H54 (cell line): ENCODE measurements at regions not wholly inside any gene's neighbourhood (a gene's known extent, or its start where the extent isn't known, plus 50 kb on each side); places are given as distances from the start of the nearest gene placed in this dataset.
"Not testable (repeated sequence)": the region's sequence is repeated elsewhere in the genome, so short reads cannot be mapped to it uniquely, and the experiment has no call there.

Source experiments
- DNase-seq: peaks from one replicate; pipeline ENCODE4 v3.0.0; 2011; ENCODE audit warnings: low spot score, mixed read lengths; ENCODE audit not compliant: insufficient read length
- FAIRE-seq: peaks from 3 replicates; lab custom pipeline; 2011; peaks lifted over from hg19 to GRCh38; lab: Jason Lieb, UNC
- POLR2A ChIP-seq: IDR thresholded peaks from 2 replicates; pipeline ENCODE4 v1.6.1; 2011; ENCODE audit warnings: low read depth, mild to moderate bottlenecking, low read length

DNA sequence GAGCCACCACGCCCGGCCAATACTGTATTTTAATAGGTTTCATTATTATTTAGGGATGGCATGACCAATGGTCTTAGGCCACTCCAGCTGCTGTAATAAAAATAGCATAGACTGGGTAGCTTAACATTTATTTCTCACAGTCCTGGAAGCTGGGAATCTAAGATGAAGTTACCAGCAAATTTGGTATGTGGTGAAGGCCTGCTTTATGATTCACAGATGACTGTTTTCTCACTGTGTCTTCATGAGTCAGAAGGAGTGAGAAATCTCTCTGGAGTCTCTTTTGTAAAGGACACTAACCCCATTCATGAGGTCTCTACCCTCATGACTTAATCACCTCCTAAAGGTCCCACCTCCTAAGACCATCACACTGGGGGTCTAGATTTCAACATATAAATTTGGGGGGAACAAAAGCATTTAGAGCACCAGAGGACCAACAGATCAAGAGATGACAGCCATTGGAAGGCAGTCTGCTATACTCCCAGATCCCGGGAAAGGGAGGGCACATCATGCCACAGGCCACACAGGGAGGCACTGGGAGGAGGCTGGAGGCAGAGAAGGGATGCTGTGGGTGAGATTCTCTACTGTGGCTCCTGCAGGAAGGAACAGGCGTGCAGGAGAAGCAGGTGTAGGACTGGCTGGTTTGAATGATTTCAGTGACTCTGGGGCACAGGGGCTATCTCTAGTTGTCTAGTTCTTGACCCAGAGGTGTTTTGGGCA, 335.8 kb upstream of the SFRP2 start:
- DNase-seq (no peak), FAIRE-seq (no peak)
- TF ChIP-seq POLR2A: no peak

DNA sequence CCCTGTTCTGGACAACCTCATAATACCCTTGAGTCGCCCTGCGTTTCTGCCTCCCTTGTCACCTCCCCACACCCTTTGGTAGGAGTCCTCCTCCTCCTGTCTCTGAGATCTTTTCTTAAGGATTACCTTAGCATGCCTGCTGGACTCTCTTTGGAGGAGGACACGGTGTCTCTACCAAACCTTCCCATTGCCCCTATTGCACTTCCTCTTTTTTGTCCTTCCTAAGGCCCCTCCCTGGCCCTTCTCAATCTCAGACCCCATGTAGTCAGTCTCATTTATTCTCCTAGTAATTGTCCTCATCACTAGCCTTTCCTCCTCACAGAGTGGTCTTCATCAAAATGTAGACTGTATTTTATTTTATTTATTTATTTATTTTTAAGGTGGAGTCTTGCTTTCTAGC, 335.0 kb upstream of the SFRP2 start:
- TF ChIP-seq POLR2A: no peak
- FAIRE-seq: no peak
- DNase-seq: no peak

DNA sequence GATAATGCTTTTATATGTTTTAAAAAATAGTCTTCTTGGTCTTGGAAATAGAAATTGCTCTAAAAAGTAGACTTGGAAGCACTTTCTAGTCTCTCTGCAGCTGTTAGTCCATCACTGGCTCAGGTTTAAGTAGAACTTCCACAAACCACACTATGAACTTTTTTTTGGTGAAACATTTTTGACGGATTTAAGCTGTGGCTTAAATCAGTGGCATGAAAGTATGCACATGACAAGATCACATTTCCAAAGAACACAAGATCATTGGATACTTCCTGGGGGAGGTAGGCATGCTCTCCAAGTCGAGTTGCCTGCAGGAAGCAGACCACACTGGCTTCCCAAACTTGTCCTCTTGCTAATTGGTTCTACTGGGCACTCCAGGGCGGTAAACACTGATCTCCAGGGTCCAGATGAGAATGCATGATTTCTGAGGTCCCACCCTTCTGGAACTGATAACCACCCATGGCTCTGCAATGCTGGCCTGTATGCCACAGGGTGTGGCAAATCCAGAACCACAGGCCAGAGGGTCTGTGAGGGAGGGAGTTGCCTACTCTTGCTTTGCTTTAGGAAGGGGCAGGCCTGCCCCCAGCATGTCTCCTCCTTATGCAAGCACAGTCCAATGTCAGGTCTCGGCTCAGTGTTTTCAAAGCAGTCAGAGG, 331.9 kb upstream of the SFRP2 start:
- FAIRE-seq: no peak
- TF ChIP-seq POLR2A: no peak
- no peak for DNase-seq

DNA sequence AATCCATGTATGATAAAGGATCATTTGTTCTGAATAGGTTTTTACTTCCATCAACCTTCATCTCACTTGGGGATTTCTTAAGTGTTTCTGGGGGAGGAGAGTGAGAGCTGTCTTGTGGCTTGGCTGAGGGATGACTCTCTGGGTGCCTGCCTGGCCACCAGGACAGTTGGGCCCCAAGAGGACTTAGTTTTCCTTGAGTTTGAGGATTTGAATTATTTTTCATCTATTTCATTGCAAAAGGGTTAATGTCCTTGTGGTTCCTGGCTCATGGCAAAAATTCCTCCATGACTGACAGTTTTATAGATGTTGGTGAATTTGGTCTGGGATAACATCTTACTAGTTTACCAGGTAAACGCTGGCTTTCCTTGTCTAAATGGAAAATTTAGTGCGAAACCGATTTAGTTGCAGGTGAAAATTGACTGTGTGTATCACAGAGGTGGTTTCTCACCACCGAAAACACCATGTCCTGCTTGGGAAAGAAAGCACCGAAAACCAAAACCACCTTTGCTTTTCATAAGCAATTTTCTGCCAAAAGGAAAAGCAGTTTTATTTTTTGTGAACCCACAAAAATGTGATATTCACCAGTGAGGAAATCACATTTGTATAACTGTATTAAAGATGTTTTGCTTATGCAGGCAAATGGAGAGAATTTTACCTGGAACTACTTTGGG, 331.3 kb upstream of the SFRP2 start:
- no peak for TF ChIP-seq POLR2A
- DNase-seq: no peak
- FAIRE-seq: no peak

DNA sequence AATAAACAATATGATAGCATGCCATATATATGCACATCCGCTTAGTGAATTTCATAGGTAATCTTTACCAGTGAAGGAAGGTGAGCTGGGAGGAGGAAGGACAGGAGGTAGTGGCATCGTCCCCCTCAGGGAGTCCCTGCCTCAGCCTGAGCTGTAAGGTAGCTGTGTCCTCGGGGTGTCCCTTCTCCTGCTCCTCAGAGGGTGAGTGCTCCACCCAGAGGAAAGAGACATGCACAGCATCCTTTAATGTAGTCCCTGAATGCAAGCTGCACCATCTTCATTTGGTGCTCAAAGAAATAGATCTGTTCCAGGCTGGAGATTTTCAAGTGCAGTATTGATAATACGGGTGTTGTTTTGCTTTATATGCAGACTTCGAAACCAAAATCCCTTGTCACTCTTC, 330.4 kb upstream of the SFRP2 start:
- DNase-seq: no peak
- FAIRE-seq: no peak
- no peak for TF ChIP-seq POLR2A

DNA sequence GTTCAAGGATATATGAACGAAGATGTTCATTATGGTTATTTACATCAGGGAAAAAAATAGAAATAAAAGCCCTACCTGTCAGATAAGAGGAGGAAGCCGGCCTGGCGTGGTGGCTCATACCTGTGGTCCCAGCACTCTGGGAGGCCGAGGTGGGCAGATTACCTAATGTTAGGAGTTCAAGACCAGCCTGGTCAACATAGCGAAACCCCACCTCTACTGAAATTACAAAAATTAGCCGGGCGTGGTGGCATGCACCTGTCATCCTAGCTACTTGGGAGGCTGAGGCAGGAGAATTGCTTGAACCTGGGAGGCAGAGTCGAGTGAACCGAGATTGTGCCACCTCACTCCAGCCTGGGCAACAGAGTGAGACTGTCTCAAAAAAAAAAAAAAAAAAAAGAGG, 328.8 kb upstream of the SFRP2 start:
- not testable (repeated sequence) for FAIRE-seq, DNase-seq

DNA sequence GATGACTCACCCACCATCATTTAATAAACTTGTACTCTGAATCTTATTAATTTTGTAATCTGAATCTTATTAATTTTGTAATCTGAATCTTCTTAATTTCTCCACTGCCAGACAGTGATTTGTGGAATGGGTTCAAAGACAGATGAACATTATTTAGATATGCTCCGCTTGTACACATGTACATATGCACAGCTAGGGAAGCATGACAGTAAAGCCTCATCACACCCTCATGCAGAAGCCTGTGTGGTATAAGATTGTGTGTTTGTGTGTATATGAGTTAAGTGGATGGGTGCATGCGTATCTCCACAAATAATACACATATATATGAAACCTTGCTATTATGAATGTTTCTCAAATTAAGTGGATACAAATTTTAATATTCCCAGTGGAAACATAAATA, 318.5 kb upstream of the SFRP2 start:
- TF ChIP-seq POLR2A: no peak
- FAIRE-seq: no peak
- no peak for DNase-seq

DNA sequence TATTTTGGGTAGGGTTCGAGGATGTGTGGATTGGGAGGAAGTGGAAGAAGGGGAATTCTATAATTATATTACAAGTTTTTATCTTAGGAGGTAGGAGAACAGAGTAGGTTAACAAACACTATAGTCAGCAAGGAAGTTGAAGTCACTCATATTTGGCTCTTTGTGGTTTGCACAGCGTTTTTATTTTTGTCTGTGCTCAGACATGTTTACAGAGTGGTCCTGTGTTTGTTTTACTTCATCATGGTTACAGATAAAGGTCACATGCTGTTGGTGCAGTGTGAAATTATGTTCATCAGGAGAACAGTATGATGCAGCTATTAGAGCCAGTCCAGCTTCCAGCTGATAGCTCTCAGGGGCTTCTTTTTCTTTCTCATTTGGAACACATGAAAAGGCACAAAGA, 299.9 kb upstream of the SFRP2 start:
- TF ChIP-seq POLR2A: no peak
- DNase-seq (no peak), FAIRE-seq (no peak)

DNA sequence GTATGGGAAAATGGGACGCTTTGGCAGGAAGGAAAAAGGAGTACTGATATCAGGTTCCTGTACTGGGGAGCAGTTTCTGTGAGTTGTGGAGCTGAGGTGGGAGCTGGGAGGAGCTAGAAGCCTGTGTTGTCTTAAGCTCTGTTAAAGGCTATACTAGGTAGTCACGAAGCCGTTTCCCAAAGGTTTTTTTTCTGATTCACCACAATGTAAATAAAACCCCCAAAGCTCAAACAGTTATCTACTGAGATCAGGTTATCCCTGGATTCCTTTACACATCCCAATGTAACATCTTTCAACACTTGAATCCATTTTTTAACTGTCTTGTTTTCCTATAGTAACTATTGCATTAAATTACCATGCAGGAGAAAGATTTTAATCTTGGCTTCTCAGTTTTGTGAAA, 297.4 kb upstream of the SFRP2 start:
- DNase-seq (no peak), FAIRE-seq (no peak)
- TF ChIP-seq POLR2A: no peak

DNA sequence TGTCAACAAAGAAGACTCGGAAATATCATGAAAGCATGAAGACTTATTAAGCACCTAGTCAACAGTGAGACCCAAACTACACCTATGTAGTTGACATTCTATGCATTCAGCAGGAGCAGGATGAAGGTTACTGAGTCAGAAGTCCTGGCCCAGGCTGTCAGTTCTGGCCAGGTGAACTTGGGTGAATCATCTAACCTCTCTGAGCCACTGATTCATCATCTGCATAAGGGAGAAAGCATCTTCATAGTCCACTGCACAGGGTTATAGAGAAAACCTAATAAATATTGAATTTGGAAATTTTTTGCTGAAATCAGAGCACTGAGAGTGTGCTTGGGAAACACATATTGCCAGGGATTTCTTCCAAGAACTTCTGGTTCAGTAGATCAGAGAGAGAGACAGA, 296.0 kb upstream of the SFRP2 start:
- FAIRE-seq: no peak

DNA sequence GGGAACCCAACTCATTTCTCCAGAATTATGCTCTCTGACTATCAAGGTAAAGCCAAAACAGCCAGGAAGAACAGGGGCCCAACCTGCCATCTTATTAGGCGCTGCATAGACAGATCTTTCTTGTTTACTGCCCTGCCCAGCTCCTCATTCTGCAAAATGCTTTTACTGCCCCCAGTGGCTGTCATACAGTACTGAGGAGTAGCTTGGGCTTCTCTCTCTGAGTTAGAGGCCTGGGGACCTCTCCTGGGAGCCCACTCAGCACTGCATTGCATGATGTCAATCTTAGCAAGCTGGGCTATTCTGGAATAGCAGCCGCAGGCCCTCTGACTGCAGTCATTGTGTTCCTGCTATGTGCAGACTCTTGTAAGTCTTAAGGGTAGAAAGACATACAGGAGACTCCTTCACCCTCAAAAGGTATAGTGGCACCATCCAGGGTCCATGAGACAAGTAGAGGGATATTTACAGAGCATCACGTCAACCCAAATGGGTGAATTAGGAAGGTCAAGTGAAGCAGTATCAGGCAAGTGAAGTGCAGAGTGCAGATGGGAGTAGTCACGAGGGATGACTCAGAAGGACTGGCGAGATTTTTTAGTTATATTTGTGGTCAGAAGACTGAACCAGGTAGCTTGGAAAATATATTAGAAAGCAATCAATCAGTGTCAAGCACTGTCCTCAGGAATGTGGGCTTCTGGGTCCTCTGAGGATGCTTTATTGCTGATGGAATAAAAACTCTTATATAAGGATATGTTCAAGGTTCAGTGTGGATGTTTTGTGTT, 294.1 kb upstream of the SFRP2 start:
- DNase-seq (no peak), FAIRE-seq (no peak)
- TF ChIP-seq POLR2A: no peak

More for the DNA sequence above, 296.0 kb upstream of the SFRP2 start:
- no peak for TF ChIP-seq POLR2A
- no peak for DNase-seq

DNA sequence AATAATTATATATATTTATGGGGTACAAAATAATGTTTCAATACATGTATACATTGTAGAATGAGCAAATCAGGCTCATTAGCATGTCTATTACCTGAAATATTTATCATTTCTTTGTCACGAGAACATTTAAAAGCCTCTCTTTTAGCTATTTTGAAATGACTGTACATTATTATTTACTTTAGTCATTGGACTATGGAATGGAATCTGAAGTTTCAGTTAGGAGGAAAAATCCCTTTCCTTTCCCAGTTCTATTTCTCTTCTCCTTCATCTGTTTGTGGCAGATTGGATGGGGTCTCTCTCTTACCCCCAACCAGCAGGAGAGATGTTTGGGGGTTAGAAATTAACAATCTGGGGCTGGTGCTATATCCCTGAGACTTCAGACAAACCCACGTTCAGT, 292.5 kb upstream of the SFRP2 start:
- no peak for TF ChIP-seq POLR2A
- FAIRE-seq: no peak
- no peak for DNase-seq

DNA sequence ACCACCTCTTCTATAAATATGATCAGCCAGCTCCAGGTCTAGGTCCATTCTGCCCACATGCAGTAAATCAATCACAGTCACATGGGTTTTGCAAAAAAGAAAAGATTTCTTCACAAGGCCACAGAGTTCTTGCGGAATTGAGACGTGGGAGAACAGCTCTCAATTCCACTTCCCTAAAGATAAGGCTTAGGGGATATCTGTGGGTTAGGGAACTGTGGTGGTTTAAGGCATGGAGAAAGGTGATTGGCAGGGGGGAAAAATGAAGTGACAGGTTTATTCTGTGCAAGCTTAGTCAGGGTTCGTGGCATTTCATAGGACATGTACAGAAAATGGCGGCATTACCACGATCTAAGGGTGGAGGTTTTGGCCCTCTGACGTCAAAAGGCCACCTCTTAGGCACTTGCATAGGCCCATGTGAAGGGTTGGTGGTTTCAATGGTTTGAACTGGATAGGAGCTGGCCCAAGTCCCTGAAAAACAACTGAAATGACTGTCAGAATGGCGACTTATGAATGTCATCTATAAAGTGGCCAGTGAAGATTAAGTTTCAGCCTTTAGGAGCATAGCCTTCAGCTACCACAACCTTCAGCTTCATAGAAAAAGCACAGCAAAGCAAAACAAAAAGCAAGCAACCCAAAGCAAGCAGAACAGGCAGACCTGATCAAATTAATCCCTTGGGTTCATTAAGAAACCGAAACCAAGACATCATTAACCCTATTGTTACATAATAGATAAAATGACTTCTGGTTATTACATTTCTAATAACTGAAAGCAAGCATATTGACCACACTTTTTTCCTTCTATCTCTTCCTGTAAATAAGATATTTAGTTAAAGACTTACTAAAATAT, 289.8 kb upstream of the SFRP2 start:
- TF ChIP-seq POLR2A: no peak
- FAIRE-seq: no peak
- no peak for DNase-seq
